NCI-H2196 (cell line): ENCODE measurements at regions not wholly inside any gene's neighbourhood (a gene's known extent, or its start where the extent isn't known, plus 50 kb on each side); places are given as distances from the start of the nearest gene placed in this dataset.
"Not testable (repeated sequence)": the region's sequence is repeated elsewhere in the genome, so short reads cannot be mapped to it uniquely, and the experiment has no call there.

Source experiments
- DNase-seq: peaks from one replicate; lab custom pipeline; 2025; ENCODE audit not compliant: unreplicated experiment; lab: John Stamatoyannopoulos, UW

- DNase-seq = no peak
These were observed 506.3 kb upstream of the GRM7 start for GRCh38 chr3:6354653-6355052.

DNA sequence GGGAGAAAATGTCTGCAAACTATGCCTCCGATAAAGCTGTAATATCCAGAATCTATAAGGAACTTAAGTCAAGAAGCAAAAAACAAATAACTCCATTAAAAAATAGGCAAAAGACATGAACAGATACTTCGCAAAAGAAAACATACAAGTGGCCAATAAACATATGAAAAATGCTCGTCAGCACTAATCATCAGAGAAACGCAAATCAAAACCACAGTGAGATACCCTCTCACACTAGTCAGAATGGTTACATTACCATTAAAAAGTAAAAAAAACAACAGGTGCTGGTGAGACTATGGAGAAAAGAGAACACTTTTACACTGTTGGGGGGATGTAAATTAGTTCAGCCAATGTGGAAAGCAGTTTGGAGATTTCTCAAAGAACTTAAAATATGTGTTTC, 498.5 kb upstream of the GRM7 start:
- DNase-seq = no peak

GRCh38 chr3:6367171-6367570, 493.7 kb upstream of the GRM7 start:
- DNase-seq = no peak

DNA sequence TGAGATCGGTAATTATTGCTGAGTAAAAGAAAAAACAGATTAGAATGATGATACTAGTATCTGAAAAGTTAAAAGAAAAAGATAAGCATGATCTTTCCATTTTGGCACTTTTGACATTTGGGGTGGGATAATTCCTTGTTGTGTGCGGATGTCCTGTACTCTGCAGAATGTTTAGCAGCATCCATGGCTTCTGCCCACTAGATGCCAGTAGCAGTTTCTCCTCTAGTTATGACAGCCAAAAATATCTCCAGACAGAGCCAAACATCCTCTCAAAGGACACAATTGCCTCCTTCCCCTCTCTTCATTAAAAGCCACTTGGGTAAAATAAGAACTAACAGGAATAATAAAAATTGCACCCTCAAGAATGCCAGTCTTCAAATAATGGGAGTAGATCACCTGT, 468.8 kb upstream of the GRM7 start:
- DNase-seq = no peak

GRCh38 chr3:6394944-6395343, 466.0 kb upstream of the GRM7 start:
- DNase-seq = no peak

DNA sequence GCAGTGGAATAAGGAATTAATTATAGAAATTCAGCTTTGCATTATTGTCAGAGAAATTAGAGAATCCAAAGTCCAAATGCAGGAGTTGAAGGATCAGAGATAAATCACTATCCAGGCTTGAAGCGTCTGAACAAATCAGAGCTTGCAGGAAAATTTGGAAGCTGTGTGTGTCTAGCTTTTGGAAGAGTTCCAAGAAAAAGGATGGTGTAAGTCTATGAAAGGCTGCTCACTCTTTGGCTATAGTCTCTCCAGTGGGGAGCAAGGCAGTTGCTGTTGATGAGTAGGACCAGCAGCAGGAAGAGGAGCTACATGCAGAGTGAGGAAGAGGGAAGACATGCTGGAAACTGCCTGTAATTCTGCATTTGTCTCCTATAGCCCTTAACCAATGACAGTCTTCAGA, 464.3 kb upstream of the GRM7 start:
- DNase-seq = no peak

DNA sequence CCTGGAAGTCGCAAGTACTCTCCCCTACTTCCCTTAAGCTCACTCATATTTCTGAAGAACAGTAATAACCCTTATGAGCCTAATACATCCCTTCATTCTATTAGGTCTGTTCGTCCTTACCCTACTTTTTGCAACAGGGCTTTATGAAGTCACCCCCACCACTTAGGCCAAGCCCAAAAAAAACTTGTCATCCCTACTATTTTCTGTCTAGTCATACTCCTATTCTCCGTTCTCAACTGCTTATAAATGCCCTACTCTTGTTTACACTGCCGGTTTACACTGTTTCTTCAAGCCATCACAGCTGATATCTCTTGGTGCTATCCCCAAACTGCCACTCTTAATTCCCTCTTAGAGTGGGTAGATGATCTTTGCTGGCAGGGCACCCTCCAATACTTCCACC, 458.2 kb upstream of the GRM7 start:
- DNase-seq = not testable (repeated sequence)

DNA sequence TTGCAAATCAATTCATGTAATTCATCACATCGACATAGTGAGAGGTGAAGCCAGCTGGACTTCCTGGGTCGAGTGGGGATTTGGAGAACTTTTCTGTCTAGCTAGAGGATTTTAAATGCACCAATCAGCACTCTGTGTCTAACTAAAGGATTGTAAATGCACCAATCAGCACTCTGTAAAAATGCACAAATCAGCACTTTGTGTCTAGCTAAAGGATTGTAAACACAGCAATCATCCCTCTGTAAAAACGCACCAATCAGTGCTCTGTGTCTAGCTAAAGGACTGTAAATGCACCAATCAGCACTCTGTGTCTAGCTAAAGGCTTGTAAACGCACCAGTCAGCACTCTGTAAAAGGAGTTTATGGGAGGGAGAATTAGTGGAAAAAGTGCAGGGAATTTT, 454.0 kb upstream of the GRM7 start:
- not testable (repeated sequence) for DNase-seq

DNA sequence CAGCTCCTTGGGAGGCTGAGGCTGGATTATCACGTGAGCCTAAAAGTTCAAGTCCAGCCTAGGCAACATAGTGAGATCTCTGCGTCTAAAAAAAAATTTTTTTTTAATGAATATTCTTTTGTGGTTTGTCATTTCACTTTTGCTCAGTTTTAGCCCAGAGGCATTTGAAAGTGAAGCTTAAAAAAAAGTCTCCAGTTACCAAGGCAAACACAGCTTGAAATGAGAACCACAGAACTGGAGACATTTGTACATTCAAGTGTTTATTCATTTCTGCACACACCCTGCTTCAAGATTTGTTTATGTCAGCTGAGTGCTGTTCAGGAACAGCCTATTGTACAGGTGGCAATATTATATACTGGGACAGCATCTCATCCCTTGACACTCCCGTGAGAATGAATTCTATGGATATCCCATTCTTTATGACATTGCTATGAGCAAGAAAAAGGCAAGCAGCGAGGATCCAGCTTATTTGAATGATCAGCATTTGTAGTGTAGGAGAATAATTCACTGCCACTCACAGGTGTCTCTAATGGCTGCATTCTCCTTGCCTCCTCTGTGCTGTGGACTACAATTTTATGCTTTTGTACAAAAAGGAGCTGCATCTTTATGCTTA, 444.8 kb upstream of the GRM7 start:
- no peak for DNase-seq

DNA sequence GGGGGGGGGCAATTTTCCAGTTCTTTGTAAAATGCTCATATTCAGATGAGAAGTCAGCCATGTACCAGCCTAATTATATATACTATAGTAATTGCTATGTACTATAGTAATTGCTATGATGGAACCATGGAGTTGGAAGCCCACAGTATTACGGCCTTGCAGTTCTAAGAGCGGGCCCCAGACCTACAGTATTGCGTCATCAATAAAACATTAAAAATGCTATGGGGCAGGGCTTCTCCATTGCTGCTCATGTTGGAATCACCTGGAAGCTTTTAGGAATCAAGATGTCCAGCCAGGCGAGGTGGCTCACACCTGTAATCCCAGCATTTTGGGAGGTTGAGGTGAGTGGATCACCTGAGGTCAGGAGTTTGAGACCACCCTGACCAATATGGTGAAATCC, 443.7 kb upstream of the GRM7 start:
- DNase-seq = no peak

- no peak for DNase-seq
These were observed 442.4 kb upstream of the GRM7 start for GRCh38 chr3:6418485-6418884.

DNA sequence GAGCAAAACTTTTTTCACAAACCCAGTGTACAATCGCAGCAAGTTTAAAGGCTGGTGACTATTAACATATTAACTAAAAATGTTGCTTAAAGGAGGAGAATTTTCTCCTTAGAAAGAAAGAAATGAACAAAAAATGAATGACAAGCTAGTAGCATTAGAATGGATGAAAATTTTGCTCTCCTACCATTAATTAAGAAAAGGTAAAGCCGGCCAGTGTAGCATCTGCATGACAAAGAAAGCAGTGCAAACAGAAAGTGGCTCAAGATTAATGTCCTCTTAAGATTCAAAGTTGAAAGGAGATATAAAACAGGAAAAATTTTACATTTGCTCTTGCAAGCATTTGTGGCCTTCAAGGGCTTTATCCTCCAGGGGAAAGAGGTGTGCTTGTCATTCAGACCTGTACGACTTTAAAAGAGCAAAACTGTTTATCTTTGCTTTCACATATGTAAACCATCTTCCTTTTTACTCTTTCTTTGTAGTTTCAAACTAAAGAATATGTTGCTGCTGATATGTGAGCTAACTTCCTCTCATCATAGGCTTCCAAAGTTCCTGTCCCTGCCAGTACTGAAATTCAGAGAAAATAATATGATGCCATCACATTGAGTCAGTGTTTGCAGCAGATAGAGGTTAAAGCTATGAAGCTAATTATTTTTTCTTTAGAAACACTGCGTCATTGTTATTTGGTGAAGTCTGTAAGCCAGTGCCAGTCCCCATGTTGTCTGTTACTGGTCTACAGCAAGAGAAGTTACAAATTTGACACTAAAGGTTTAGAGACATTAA, 439.1 kb upstream of the GRM7 start:
- DNase-seq = no peak

DNA sequence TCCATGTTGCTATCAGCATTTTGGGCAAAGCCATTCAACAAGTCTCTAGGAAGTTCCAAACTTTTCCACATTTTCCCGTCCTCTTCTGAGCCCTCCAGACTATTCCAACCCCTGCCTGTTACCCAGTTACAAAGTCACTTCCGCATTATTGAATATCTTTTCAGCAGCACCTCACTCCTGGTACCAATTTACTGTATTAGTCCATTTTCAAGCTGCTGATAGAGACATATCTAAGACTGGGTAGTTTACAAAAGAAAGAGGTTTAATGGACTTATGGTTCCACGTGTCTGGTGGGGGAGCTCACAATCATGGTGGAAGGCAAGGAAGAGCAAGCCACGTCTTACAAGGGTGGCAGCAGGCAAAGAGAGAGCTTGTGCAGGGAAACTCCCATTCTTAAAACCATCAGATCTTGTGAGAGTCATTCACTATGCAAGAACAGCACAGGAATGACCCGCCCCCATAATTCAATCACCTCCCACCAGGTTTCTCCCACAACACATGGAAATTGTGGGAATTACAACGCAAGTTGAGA, 435.6 kb upstream of the GRM7 start:
- no peak for DNase-seq

- DNase-seq = not testable (repeated sequence)
These were observed 432.6 kb upstream of the GRM7 start for GRCh38 chr3:6428276-6428675.

DNA sequence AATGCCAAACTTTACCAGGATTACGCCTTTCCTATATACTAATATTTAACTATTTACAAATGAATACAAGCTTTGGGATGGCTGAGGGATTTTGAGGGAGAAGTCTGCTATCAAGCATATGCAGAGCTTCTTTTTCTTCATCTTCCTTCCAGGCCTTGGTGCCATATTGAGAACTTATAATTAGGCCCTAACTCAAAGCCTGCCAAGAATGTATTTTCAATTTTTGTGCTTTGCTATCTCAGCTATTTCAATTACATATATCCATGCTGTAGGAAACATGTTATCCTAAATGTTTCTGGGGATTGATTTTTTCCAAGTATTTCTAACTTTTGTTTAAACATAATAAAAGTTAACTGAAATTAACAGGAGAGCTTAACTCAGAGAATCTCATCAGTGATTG, 425.0 kb upstream of the GRM7 start:
- no peak for DNase-seq

DNA sequence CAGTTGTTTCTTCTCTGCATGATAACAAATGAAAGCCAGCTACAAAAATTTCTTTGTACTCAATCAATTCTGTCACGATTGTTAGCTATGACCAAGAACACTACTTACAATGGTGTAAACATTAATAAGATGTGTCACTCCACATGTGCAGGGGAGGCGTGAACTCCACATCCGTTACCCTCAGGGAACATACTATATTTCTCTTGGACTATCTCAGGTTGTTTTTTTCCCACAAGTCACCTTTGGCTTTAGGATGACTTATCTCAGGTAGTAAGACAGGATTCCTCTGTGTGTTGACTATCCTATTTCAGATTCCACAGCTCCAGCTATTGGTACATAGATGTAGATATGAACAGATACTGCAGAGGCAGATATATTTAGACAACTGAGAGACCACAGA, 423.3 kb upstream of the GRM7 start:
- DNase-seq = no peak

DNA sequence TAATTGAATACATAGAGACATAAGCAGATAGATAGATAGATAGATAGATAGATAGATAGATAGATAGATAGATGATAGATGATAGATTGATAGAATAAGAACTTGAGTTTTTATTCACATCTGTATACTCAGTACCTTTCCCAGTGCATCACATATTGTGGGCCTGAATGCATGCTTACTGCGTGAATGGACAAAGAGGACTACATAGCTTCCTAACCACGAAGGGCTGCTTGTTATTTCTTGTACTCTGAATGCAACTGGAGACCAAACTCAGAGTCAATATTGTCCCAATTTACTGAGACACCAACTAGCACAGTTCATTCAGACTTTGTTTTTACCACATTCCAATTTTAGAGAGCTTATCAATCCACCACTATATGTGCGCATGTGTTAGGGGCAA, 422.9 kb upstream of the GRM7 start:
- DNase-seq = no peak

- DNase-seq = no peak
These were observed 421.7 kb upstream of the GRM7 start for GRCh38 chr3:6439226-6439625.

GRCh38 chr3:6439824-6440223, 421.1 kb upstream of the GRM7 start:
- no peak for DNase-seq

- DNase-seq = no peak
These were observed 415.8 kb upstream of the GRM7 start for GRCh38 chr3:6444888-6445658.

- no peak for DNase-seq
These were observed 413.6 kb upstream of the GRM7 start for GRCh38 chr3:6447166-6447801.
